ENCODE measurements at regions not wholly inside any gene's neighbourhood (a gene's known extent, or its start where the extent isn't known, plus 50 kb on each side); places are given as distances from the start of the nearest gene placed in this dataset.

DNA sequence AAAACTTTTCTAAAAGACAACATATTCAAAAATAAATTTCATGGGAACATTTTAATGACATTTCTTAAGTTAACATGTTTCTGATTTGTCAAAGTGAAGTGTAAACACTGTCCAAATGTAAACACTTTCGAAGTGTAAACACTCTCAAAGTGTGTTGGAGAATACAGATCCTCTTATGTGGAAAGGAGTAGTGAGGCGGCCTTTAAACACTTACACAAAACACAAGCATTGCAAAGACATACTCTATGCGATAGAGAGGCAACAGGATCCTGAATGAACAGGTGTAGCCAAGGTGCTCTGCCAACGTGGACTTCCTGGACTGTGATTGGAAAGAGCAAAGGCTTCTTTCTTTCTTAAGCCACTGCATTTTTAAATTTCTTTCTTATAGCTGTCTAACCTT is 62.7 kb upstream of the PGM2 start:
- TF ChIP-seq, protein P1, sequence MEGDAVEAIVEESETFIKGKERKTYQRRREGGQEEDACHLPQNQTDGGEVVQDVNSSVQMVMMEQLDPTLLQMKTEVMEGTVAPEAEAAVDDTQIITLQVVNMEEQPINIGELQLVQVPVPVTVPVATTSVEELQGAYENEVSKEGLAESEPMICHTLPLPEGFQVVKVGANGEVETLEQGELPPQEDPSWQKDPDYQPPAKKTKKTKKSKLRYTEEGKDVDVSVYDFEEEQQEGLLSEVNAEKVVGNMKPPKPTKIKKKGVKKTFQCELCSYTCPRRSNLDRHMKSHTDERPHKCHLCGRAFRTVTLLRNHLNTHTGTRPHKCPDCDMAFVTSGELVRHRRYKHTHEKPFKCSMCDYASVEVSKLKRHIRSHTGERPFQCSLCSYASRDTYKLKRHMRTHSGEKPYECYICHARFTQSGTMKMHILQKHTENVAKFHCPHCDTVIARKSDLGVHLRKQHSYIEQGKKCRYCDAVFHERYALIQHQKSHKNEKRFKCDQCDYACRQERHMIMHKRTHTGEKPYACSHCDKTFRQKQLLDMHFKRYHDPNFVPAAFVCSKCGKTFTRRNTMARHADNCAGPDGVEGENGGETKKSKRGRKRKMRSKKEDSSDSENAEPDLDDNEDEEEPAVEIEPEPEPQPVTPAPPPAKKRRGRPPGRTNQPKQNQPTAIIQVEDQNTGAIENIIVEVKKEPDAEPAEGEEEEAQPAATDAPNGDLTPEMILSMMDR (IDR thresholded peaks at IDR 0.05), result no peak
- DNase-seq (peak in 1 of 3 donors; percentile 11), ATAC-seq (peak; percentile 52)
- no peaks in the 10 kb centered on the region for H3K36me3 ChIP-seq (ENCODE audit: low read depth)
- no peaks in the 10 kb centered on the region for H3K9me3 ChIP-seq
- H3K4me1 ChIP-seq (ENCODE audit: low read depth), result no peaks in the 10 kb centered on the region
- intact Hi-C loops (cut with DNase I, micrococcal nuclease), result no loop called here
- no peak overlapping the region for H3K4me3 ChIP-seq

DNA sequence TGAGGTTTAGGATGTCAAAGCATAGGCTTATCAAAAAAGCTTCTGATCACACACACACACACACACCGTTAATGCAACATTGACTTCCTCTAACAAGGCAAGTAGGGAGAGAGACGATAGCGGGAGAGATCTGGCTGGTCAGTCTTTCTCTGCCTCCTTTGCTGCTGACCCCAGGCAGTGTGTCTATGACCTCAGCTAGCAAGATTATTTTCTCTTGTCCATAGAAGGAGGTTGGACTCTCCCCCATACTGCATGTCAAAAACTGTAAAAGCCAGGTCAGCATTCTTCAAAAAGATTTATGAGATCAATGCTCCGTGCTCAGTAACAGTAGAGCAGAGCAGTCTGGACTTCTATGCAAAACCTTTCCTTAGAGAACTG is 63.5 kb upstream of the PGM2 start:
- no peaks in the 10 kb centered on the region for H3K36me3 ChIP-seq (ENCODE audit: low read depth)
- no peak overlapping the region for H3K4me3 ChIP-seq
- H3K9me3 ChIP-seq, result no peaks in the 10 kb centered on the region
- TF ChIP-seq, protein P1 (IDR thresholded peaks at IDR 0.05), result no peak
- intact Hi-C loops (cut with DNase I, micrococcal nuclease), result no loop called here
- ATAC-seq (no peak), DNase-seq (no peak)
- no peaks in the 10 kb centered on the region for H3K4me1 ChIP-seq (ENCODE audit: low read depth)

DNA sequence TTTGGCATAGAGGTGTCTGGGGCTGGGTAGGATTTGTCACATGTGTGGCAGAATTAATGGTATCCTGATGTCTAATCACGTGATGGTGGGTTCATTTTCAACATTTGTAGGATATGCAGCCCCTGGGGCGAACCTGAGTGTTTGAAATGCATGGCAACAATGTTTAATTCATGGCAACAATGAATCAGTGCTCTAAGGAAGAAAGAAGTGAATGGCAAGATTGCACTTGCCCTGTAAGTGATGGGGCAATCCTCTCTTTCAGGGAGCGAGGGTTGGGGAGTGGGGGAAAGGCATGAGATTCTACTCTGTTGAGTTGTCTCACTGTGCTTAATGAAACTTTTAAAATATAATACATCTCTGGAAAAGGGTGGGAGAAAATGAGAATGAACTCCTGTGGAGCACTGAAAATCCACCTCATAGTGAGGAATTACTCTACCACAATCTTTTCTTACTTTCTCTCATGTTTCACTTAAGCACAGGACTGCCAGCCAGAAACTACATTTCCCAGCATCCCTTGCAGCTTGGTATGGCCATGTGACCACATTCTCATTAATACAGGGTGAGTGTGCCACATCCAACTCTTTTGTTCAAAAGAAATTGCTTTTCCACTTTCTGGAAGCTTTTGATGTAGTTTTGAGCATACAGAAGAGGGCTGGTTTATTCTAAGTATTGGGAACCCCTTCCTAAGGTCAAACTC is 64.0 kb upstream of the PGM2 start:
- TF ChIP-seq, protein P1 (IDR thresholded peaks at IDR 0.05), result no peak
- DNase-seq (peak in 1 of 3 donors; percentile 23), ATAC-seq (peak; percentile 36)
- H3K4me1 ChIP-seq (ENCODE audit: low read depth), result no peaks in the 10 kb centered on the region
- no peaks in the 10 kb centered on the region for H3K36me3 ChIP-seq (ENCODE audit: low read depth)
- intact Hi-C loops (cut with DNase I, micrococcal nuclease), result no loop called here
- no peak overlapping the region for H3K4me3 ChIP-seq
- no peaks in the 10 kb centered on the region for H3K9me3 ChIP-seq

DNA sequence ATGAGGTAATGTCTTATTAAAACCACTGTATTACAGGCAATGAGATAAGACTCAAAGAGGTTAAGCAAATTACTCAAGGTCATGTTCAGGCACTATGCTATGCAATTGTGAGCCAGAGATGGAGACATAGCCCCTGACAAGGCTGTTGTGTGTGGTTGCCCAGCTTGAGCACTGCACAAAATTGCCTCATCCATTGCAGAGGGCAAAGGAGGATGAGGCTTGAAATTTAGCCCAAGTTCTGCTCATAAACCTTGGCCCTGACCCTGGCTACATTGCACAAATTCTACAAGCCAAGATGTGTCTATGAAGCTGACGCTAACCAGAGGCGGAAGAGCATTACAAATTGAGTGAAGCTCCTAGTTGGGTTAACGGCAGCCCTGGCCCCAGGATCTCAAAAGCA is 65.6 kb upstream of the PGM2 start:
- H3K4me1 ChIP-seq (ENCODE audit: low read depth), result no peaks in the 10 kb centered on the region
- DNase-seq (no peak), ATAC-seq (no peak)
- no peak overlapping the region for H3K4me3 ChIP-seq
- TF ChIP-seq, protein P1 (IDR thresholded peaks at IDR 0.05), result no peak
- no peaks in the 10 kb centered on the region for H3K9me3 ChIP-seq
- intact Hi-C loops (cut with DNase I, micrococcal nuclease), result no loop called here
- no peaks in the 10 kb centered on the region for H3K36me3 ChIP-seq (ENCODE audit: low read depth)

DNA sequence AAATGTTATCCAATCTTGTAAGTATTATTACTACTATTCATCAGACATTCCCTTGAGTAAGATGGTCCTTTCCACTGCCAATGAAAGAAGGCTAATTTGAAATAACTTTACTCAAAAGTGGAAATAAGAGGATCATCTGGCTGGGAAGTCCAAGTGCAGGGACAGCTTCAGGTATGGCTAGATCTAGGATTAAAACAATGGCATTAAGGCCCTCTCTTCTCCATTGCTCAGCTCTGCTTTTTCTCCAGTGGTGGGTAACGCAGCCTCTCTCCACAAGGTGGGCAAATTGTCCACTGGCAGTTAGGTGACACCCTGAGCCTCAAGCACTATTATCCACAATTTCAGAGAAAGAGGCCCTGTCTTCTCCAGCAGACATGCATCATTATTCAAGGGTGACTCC is 66.7 kb upstream of the PGM2 start:
- intact Hi-C loops (cut with DNase I, micrococcal nuclease), result no loop called here
- no peaks in the 10 kb centered on the region for H3K36me3 ChIP-seq (ENCODE audit: low read depth)
- no peaks in the 10 kb centered on the region for H3K9me3 ChIP-seq
- DNase-seq (no peak), ATAC-seq (no peak)
- H3K4me3 ChIP-seq, result no peak overlapping the region
- TF ChIP-seq, protein P1 (IDR thresholded peaks at IDR 0.05), result no peak
- no peaks in the 10 kb centered on the region for H3K4me1 ChIP-seq (ENCODE audit: low read depth)

DNA sequence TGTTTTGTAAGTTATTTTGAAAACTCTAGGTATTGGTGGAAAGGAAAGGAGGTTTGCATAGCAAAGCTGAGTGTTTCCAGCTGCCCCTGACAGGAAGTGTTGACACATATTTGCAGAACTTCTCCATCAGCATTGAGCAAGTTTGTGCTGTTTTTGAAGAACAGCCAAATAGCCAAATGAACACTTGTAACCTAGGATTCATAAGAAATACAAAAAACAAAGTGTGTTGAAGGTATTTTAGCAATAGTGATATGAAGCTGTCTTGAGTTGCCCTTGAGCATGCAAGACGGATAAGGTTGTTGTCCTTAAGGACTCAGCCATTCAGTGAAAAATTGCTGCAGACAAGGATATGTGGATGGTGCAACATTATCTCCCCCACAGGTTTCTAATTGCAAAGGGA is 68.3 kb upstream of the PGM2 start:
- H3K4me3 ChIP-seq, result no peak overlapping the region
- intact Hi-C loops (cut with DNase I, micrococcal nuclease), result no loop called here
- ATAC-seq (peak; percentile 36), DNase-seq (no peak)
- no peaks in the 10 kb centered on the region for H3K4me1 ChIP-seq (ENCODE audit: low read depth)
- TF ChIP-seq, protein P1 (IDR thresholded peaks at IDR 0.05), result no peak
- no peaks in the 10 kb centered on the region for H3K36me3 ChIP-seq (ENCODE audit: low read depth)
- H3K9me3 ChIP-seq, result no peaks in the 10 kb centered on the region

All from mucosa of descending colon (tissue), 3 donors.